Adrenal gland (tissue), 9 donors: ENCODE measurements at regions not wholly inside any gene's neighbourhood (a gene's known extent, or its start where the extent isn't known, plus 50 kb on each side); places are given as distances from the start of the nearest gene placed in this dataset.

ENCODE experiments used
- DNase-seq, 7 donors: peaks; one replicate each; pipeline ENCODE4 v3.0.0-alpha.2; 2019 to 2020
- H3K27ac ChIP-seq, 5 donors: fragments of 200-600 bp; sonication (generic) in 4 of 5; 1 replicate in 3 of 5; 2 replicates in 2 of 5; pipeline versions ENCODE4 v1.5.1 to v1.8.0; 2016 to 2020; ENCODE audit warnings: mild to moderate bottlenecking in 1 of 5
- H3K27me3 ChIP-seq: fragments of 200-600 bp; 2 replicates; pipeline ENCODE4 v1.8.0; 2021
- H3K36me3 ChIP-seq, 2 donors: fragments of 200-600 bp; replicated peaks in 1 of 2; 1 replicate in 1 of 2; 2 replicates in 1 of 2; pipeline versions ENCODE4 v1.5.1 to v1.8.0; 2018 to 2022
- H3K4me1 ChIP-seq, 2 donors: fragments of 200-600 bp; replicated peaks in 1 of 2; 1 replicate in 1 of 2; 2 replicates in 1 of 2; pipeline versions ENCODE4 v1.5.1 to v1.8.0; 2018 to 2021
- H3K4me3 ChIP-seq, 4 donors: fragments of 200-600 bp; sonication (generic) in 3 of 4; one replicate each; pipeline ENCODE4 v1.5.1; 2016 to 2018
- H3K9me3 ChIP-seq, 3 donors: fragments of 200-600 bp; sonication (generic) in 1 of 3; replicated peaks in 1 of 3; 1 replicate in 2 of 3; 2 replicates in 1 of 3; pipeline versions ENCODE4 v1.5.1 to v1.8.0; 2016 to 2021
- CTCF ChIP-seq, 6 experiments: fragments of 450-650 bp in 4 of 6; fragments of 200-600 bp in 2 of 6; sonication (generic) in 1 of 6; IDR thresholded peaks; 1 replicate in 5 of 6; 2 replicates in 1 of 6; pipeline versions ENCODE4 v1.5.1 to v1.8.0; 2016 to 2021; ENCODE audit warnings: antibody characterized with exemption in 6 of 6, mild to moderate bottlenecking in 2 of 6, moderate library complexity in 1 of 6
- POLR2A ChIP-seq, 2 donors: fragments of 450-650 bp; IDR thresholded peaks; one replicate each; pipeline ENCODE4 v1.6.1; 2017; ENCODE audit warnings: antibody characterized with exemption in 2 of 2, mild to moderate bottlenecking in 2 of 2, moderate library complexity in 1 of 2
- WGBS, 4 donors: extraction: QIAGEN DNeasy Blood & Tissue Kit in 2 of 4; methylation state at CpG; one replicate each; pipeline versions ENCODE4 v1.1.5 to v1.1.7; 2013 to 2017; 5-methylcytosine and 5-hydroxymethylcytosine counted together
- intact Hi-C, 2 donors: fragments of 100-400 bp; cut with DNase I; formaldehyde crosslinking; loops; one replicate each; pipeline versions ENCODE4 v1.14.1 to v1.15.0; 2022 to 2023
- donor health status: healthy with polysubstance abuse.
- donor health status: Bipolar disorder and iron deficiency.
- donor health status: DM: yes; HTN: yes; CAD: no.
- donor health status: DM: no; HTN: no; CAD: no.
- donor health status: DM: no; HTN: no; CAD: no.

- Histone ChIP-seq H3K27ac (no peak overlapping the region), H3K27me3 (peaks cover 10% of the 10 kb centered on the region), H3K4me1 (no peaks in the 10 kb centered on the region), H3K9me3 (no peaks in the 10 kb centered on the region), H3K4me3 (no peak overlapping the region), H3K36me3 (no peaks in the 10 kb centered on the region)
- intact Hi-C loops = no loop called here
- no peak for DNase-seq
- 45 to 63% (median 54%) methylated on average over 5 of the region's 5 CpGs for WGBS, 4 donors
- no peak for TF ChIP-seq POLR2A (IDR thresholded peaks at IDR 0.05)
- no peak for TF ChIP-seq CTCF (IDR thresholded peaks at IDR 0.05)
Measured at GRCh38 chr20:56981301-56981700, 285.1 kb downstream of the BMP7 start.

- TF ChIP-seq POLR2A (IDR thresholded peaks at IDR 0.05) = no peak
- TF ChIP-seq CTCF (IDR thresholded peaks at IDR 0.05) = no peak
- H3K27me3 ChIP-seq = no peaks in the 10 kb centered on the region
- H3K9me3 ChIP-seq = no peaks in the 10 kb centered on the region
- H3K36me3 ChIP-seq = no peaks in the 10 kb centered on the region
- no peak overlapping the region for H3K4me3 ChIP-seq
- no peak overlapping the region for H3K27ac ChIP-seq
- intact Hi-C loops = no loop called here
- no peak for DNase-seq
- no peaks in the 10 kb centered on the region for H3K4me1 ChIP-seq
Measured at GRCh38 chr20:56983813-56984212, 282.6 kb downstream of the BMP7 start.

GRCh38 chr20:56985066-56985685, 281.3 kb downstream of the BMP7 start:
- DNase-seq = no peak
- intact Hi-C loops = no loop called here
- no peaks in the 10 kb centered on the region for H3K36me3 ChIP-seq
- no peak overlapping the region for H3K4me3 ChIP-seq
- no peak overlapping the region for H3K27ac ChIP-seq
- no peaks in the 10 kb centered on the region for H3K27me3 ChIP-seq
- H3K4me1 ChIP-seq = no peaks in the 10 kb centered on the region
- whole genome bisulfite sequencing, 4 donors = 42 to 53% (median 49%) methylated on average over 2 of the region's 2 CpGs
- TF ChIP-seq CTCF (IDR thresholded peaks at IDR 0.05) = no peak
- TF ChIP-seq POLR2A (IDR thresholded peaks at IDR 0.05) = no peak
- H3K9me3 ChIP-seq = no peaks in the 10 kb centered on the region

- Histone ChIP-seq H3K9me3 (no peaks in the 10 kb centered on the region), H3K36me3 (no peaks in the 10 kb centered on the region), H3K4me1 (no peaks in the 10 kb centered on the region), H3K27ac (no peak overlapping the region), H3K4me3 (no peak overlapping the region), H3K27me3 (no peaks in the 10 kb centered on the region)
- TF ChIP-seq CTCF (IDR thresholded peaks at IDR 0.05) = no peak
- no peak for TF ChIP-seq POLR2A (IDR thresholded peaks at IDR 0.05)
- DNase-seq = no peak
- intact Hi-C loops = no loop called here
- 89 to 97% (median 94%) methylated on average over 1 of the region's 1 CpG for WGBS, 4 donors
Measured at GRCh38 chr20:56986476-56986875, 280.0 kb downstream of the BMP7 start.
